NCI-H2107 treated with DMSO at 0.1 percent for 48 hours (cell line): ENCODE measurements at regions not wholly inside any gene's neighbourhood (a gene's known extent, or its start where the extent isn't known, plus 50 kb on each side); places are given as distances from the start of the nearest gene placed in this dataset.
"Not testable (repeated sequence)": the region's sequence is repeated elsewhere in the genome, so short reads cannot be mapped to it uniquely, and the experiment has no call there.

ENCODE experiments used
- DNase-seq: peaks from one replicate; lab custom pipeline; 2025; ENCODE audit not compliant: unreplicated experiment; lab: John Stamatoyannopoulos, UW

DNA sequence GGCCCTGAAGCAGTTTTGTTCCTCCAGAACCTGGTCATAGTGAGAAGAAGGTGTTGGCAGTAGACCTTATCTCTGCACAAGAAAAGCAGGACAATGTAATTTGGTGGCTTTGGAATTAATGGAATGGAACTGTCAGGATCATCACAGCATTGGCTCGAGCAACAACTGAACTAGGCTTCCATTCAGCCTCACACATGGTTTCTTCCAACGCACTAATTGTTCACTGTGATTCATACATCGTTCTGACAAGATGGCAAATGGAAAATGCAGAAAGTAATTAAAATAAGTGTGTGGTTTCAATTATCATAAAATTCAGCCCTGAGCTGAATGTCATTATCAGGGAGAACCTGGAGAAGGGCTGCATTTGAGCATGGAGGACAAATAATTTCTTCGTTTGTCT is 80.6 kb downstream of the MFSD1 start:
- DNase-seq: no peak

DNA sequence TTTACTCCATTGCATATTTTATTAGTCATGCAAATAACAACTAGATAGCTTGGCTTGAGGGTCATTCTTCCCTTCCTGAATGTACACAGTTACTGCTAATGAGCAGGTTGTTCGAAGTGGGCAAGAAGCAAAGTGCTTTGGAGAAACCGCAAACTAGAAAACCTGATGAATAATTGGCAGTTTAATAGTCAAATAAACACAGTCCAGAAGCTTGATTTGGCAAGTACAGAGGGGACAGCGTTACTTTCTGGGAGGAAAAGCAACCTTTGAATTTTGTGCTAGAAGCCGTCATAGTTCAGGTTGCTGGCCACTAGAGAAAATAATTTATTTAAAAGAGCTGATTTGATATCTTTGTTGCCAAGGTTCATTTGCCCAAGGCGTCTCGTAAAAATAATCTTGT is 94.9 kb downstream of the MFSD1 start:
- no peak for DNase-seq

DNA sequence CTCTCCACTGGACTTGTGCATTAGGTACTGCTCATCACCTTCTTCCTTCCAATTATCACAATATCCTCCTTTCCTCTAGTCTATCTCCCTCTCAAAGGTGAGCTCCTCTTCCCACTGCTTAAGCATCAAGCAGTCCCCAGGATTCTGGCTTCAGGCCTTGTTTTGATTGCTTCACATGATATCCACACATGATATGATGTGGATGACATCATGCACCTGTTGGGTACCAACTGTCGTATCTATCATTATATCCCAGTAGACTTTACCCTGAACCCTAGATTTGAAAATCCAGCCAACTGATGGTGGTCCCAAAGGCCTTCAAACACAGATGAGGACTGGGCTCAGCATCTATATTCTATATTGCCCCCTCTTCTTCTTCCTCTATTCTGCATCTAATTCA is 104.9 kb downstream of the MFSD1 start:
- DNase-seq: no peak

DNA sequence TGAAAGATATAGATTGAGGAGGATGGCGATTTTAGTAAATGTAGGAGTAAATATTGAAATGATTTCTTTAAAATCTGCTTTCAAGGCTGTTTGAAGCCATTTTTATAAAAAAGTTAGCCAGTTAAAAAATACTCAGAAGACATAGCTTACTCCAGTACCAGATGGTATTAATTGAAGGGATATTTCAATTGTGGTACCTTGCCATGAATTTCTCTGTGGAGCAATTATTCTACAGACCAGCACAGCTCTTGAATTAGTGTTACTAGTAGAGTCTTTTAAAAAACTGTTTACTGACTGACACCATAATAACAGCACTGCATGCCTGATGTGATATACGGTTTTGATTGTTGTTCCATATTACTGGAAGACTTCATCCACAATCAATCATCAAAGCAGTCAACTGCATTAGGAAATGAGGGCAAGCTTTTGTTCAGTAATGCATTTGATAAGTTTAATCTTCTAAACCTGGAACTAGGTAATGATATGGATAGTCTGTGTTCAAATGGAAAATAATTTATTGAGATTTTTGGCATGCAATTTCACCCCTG is 106.4 kb downstream of the MFSD1 start:
- DNase-seq: no peak

DNA sequence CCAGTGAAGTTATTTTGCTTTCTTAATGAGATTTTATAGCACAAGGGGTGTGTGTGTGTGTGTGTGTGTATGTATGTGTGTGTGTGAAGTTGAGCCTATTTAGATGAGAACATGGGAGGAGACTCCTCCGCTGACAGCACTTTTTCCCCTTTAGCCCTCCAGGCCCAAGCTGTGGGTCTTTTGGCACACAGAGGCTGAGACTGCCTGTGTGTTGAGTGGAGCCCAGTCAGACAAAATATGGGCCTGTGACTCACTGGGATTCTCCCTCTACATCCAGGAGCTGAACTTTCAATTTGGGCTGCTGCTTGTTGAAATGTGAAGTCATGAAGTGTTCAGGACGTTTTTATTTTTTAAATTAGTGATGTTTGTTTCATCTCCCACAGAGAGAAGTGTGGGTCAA is 108.0 kb downstream of the MFSD1 start:
- no peak for DNase-seq

DNA sequence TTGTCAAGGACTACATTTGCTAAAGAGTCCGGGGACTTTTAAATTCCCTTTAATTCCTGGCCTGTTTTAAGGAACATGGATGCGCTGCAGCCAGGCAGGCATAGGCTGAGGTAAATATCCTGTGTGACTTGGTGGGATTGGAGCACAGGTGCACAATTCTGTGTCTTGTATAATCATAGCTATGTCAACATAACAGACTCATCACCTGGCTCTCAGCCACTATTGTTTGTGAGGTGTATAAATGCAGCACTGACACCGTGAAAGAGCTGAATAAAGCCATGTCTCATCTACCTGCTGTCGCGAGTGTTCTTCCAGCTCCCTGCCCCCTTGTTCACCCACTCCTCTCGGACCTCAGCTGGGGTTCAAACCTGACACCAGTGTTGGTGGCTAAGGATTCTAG is 109.7 kb downstream of the MFSD1 start:
- DNase-seq: no peak

DNA sequence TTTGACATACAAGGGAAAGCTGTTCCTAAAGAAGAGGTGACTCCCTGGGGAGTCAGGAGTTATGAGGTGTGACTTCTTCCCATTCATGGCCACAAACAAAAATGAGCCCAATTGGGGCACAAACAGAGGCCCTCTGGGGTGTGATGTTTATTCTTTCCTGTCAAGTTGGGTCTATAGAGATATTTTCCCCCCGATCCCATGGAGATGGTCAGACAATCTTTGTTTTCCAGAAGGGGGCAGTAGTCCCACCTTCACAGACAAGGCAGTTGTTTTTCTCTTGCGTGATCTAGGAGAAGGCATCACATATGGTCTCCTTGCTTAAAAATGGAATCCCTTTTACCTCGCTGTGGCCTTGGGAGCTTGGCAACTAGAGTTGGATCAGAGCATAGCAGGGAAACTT is 110.3 kb downstream of the MFSD1 start:
- DNase-seq: no peak

DNA sequence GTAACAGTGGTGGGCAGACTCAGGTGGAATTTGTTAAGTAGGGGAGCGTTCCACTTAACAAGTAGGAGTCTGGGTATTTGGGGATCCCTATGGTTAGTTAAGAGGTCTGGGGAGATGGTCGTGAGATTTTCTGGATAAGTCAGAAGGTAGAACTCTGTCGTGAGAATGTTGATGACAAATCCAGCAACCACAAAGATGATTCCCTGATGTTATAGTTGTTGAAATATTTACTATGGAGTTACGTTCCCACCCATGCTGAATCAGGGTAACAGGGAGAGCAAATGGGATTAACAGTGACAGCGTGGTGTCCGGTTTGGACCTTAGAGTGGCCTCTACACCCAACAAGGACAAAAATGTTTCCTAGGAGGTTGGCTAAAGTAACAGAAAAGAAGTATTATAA is 110.8 kb downstream of the MFSD1 start:
- no peak for DNase-seq

DNA sequence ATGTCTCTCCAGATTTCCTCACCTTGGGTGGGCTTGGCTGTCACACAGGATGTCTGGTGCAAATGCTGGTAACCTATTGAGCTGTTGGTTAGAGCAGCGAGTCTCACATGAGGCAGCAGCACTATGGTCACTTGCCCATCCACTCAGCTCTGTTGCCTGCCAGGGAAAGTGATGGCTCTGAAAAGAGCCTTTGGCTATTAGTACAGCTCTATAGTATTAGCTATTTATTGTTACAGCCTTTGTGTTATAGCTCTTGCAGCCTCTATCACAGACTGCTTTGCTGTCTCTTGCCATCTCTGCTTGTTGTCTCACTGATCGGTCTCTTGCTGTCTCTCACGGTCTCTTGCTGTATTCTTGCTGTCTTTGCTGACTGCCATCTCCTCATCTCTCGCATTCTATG is 114.3 kb downstream of the MFSD1 start:
- DNase-seq: no peak

DNA sequence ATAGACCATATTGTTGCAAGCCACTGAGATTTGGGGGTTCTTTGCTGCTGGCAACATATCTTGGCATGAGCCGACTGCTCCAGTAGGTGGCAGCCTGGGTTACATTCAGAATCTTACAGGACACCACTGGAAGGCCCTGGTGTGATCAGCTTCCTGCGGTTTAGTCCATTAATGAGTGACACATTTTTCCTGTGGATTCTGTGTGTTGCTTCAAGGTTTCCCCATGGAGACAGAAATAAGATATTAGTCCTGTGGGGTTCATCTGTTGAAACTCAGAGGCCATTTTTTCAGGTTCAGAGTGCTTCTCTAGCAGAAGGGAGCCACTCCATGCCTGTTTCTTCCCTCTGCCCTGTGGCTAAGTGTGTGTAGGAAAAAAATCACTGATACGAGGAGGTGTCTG is 116.2 kb downstream of the MFSD1 start:
- DNase-seq: peak; percentile 35

DNA sequence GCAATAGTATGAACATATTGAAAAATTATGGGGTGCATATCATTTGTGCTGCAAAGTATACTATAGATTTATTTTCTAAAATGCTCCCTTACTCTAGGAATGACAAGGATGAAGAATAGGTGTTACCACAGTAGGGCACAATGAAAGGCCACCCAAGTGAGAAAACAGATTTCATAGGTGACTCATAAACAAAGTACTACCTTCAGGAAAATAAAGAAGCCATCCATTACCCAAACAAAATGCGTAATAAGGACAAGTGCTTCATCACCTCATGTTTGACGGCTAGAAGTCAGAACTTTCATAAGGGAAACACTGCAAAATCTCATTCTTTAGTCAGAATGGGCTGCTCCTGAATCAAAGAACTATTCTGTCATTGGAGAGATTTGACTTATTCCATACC is 116.6 kb downstream of the MFSD1 start:
- DNase-seq: no peak

DNA sequence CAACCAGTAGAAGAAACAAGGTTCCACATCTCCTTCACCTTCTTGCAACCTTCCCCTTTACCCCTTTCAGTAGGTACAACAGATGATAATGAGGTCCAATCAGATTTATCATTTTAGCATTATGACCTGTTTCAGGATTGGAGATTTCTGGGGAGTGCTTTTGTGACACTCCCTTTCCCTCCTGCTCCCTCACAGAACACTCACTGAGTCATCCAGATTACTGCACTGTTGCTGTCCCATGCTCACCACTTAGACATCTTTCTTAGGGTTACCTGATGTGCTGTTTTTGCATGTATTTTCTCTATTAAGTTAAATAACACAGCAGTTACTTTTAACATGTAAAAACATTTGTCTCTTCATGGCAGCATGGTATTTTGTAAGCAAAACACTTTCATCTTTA is 118.5 kb downstream of the MFSD1 start:
- DNase-seq: no peak

DNA sequence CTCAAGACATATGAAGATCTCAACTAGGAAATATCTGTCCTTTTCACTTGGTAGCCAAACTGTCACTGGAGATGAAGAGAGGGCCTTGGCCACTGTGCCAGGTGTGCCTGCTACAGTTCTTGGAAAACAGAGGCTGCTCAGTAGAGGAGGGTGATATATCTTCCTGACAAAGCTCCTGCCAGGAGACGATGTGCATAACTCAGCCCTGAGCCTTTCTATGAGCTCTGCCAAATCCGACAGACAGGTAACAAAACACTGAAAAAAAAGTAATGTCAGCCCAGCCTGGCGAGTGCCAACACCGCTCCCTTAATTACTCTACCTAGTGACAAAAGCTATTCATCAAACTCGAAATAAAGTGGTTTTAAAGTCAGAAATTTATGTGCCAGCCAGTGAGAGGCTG is 123.2 kb downstream of the MFSD1 start:
- DNase-seq: no peak

DNA sequence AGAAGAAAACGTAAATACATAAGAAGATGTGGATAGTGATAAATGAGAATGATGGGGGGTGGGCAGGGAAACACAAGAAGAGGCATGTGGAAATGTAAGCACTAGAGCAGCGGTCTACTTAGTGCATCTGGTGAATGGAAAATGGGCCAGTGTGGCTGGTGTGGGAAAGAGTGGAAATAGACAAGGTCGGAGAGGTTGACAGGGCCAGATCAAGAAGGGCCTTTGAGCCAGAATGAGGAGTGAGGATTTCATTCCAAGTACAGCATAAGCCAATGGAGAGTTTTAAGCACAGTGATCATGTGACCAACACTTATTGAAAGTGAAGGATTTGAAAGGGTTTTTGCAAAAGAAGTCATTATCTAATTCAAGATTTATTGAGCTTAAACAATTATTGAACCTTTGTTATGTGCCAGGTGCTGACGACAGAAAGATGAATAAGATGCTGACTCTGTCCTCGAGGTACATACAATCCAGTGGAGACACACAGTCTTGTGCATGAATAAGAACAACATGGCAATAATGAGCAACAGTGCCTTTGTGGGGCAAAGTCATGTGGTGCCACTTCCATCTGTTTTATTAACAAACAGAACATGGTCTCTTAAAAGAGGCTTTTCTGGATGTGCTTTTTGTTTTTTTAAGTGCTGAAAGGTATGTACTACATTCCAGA is 124.1 kb downstream of the MFSD1 start:
- DNase-seq: no peak

DNA sequence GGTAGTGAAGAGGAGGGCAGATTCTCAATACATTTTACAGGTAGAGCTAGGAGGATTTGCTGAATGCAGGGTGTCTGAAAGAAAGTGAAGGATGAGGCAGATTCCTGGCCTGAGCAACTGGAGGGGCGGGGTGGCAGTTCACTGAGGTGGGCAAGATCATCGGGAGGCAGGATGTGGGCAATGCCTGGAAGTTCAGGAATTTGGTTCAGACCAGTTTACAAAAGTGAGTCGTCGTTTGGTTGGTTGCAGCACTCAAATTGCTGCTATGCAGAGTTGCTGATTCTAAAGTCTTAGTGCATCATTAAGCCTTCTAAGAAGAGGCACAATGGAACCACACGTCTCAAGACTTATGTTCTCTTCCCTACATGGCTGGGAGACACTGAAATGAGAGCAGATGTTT is 134.0 kb downstream of the MFSD1 start:
- no peak for DNase-seq

DNA sequence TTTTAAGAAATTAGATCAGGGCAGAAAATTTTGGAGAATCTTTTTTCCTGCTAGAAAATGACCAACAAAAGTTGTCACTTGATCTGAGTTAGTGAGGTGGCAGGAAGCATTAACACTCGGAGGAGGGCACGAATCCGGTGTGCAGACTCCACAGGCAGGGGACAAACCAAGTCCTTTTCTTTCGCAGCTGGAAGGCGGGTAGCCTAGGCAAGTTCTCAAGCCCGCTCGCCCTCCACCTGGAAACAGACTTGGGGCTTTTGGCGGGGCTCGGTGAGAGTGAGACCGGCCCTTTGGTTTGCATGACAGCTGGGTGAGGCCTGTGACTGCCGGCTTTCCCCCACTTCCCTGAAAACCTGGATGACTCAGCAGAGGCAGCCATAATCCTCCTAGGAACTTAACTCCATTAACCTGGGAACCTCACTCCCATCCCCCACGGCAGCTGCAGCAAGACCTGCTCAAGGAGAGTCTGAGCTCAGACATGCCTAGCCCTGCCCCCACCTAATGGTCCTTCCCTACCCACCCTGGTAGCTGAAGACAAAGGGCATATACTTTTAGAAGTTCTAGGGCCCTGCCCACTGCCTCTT is 134.8 kb downstream of the MFSD1 start:
- no peak for DNase-seq

DNA sequence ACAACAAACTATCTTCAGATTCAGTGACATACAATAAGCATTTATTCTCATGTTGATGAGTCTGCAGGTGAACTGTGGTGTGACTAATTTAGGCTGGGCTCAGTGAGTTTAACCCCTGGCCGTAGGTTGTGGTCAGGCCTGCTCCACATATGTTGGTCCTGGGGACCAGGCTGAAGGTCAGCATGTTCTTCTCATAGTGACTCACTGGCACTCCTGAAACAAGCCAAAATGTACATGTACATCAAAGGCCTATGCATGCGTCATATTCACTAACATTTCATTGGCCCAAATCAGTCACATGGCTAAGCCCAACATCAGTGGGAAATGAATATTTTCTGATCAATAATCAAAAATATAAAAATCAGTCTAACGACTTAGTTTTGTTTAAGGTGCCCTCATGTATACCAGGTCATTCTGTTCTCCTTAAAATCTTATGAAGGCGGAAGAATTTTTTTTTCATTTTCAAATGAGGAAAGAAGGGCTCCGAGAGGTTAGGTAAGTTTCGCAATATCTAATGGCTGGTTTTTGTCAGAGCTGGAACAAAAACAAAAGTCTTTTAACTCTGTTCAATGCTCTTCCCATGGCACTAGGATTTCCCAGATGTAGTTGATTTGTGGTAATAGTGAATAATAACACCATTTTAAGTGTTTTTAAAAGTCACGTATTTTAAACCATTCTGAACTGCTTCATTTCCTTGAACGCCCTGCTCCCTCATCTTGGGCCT is 148.5 kb downstream of the MFSD1 start:
- DNase-seq: no peak

DNA sequence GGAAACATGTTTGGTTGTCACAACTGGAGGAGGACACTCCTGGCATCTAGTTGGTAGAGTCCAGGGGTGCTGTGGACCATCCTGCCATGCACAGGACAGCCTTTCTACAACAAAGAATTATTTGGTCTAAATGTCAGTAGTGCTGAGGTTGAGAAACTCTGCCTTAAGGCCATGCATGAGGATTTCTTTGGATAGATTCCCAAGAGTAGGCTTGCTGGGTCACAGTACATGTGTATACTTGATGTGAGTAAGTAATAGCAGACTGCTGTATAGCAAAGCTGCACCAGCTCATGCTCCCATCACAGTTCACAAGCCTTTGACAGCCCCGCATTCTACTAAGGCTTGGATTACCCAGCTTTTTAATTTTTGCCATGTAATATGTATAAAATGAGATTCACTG is 151.3 kb downstream of the MFSD1 start:
- DNase-seq: no peak

DNA sequence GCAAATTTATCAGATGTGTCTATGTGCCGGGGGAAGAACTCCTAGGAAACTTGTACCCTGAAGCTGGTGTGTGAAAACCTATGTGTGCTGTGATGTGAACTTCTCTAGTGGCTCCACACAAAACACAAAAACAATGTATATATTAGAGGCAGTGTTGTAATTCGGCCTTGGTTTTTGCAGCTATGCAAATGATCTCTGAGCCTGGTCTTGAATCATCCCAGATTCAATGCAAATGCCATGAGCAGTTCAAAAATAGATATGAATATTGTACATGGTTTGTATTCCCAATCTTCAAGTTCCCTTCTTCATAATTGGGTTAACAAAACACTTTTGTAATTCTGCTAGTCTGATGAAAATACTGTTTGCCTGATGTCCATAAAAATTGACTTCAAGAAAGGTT is 152.6 kb downstream of the MFSD1 start:
- no peak for DNase-seq

DNA sequence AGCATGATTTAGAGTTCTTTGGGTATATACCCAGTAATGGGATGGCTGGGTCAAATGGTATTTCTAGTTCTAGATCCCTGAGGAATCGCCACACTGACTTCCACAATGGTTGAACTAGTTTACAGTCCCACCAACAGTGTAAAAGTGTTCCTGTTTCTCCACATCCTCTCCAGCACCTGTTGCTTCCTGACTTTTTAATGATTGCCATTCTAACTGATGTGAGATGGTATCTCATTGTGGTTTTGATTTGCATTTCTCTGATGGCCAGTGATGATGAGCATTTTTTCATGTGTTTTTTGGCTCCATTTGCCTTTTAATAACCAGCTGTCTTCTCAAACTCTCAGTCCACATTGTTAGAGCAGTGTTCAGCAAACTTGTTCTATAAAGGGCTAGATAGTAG is 155.9 kb downstream of the MFSD1 start:
- not testable (repeated sequence) for DNase-seq

DNA sequence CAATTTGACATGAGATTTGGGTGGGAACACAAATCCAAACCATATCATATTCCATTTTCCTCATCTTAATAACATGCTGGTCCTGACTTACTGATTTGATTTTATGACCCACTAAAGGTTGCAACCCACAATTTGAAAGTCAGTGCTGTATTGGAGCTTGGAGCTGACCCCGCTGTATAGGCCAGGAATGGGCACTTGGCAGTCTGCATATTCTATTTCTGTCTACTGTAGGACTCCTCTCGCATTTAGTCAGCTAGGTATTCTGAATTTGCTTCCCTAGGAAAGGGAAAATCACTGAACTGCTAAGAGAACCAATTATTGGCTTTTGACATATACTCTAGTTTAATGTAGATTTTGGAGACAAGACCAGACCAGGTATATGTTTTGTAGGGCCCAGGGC is 157.0 kb downstream of the MFSD1 start:
- DNase-seq: no peak

DNA sequence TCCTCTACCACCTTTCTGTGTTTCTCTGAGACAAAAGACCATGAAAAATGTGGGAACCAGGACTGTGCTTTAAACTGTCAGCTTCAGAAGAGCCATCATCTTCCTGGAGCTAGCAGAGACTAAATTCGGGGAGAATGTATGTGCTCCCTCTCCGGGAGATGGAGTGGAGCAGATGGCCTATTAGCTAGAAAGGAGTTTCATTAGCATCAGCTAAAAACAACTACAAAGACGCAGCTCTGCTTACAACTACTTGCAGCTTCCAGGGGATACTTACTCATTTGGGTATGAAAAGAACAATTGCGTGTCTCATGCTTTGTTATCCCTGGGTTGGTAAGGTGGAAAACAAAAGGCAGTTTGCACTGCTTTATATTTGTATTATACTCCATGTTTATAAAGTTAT is 159.6 kb downstream of the MFSD1 start:
- DNase-seq: no peak
